Common myeloid progenitor, CD34-positive (primary cell): ENCODE measurements at regions not wholly inside any gene's neighbourhood (a gene's known extent, or its start where the extent isn't known, plus 50 kb on each side); places are given as distances from the start of the nearest gene placed in this dataset.
"Not testable (repeated sequence)": the region's sequence is repeated elsewhere in the genome, so short reads cannot be mapped to it uniquely, and the experiment has no call there.

ENCODE experiments used
- CTCF ChIA-PET: fragments of 350-600 bp; sonication (Branson Sonifier 250); formaldehyde crosslinking; loops from one replicate; lab custom pipeline; 2021; ENCODE audit warnings: antibody characterized with exemption; lab: Charles Lee
- POLR2A ChIA-PET: fragments of 350-600 bp; sonication (Branson Sonifier 250); formaldehyde crosslinking; loops from one replicate; lab custom pipeline; 2021; ENCODE audit warnings: antibody characterized with exemption; lab: Charles Lee
- DNase-seq, 3 donors: peaks; one replicate each; pipeline versions ENCODE4 v3.0.0 to v3.0.0-alpha.2; 2013
- H3K27ac ChIP-seq, 2 experiments: 1 replicate in 1 of 2; 2 replicates in 1 of 2; pipeline ENCODE4 v1.7.0; 2013; ENCODE audit warnings: inconsistent platforms in 2 of 2, low read length in 2 of 2, mild to moderate bottlenecking in 2 of 2, low read depth in 1 of 2, moderate library complexity in 1 of 2; ENCODE audit not compliant: severe bottlenecking in 2 of 2, insufficient read depth in 1 of 2, poor library complexity in 1 of 2
- H3K27me3 ChIP-seq, 5 experiments: replicated peaks in 2 of 5; 1 replicate in 3 of 5; 2 replicates in 2 of 5; pipeline versions ENCODE4 v1.6.1 to v1.7.0; 2013; ENCODE audit warnings: low read length in 4 of 5, mild to moderate bottlenecking in 2 of 5, moderate library complexity in 2 of 5, inconsistent platforms in 1 of 5; ENCODE audit not compliant: insufficient read depth in 5 of 5, control insufficient read depth in 4 of 5
- H3K36me3 ChIP-seq, 4 experiments: 1 replicate in 2 of 4; 2 replicates in 2 of 4; pipeline versions ENCODE4 v1.6.1 to v1.7.0; 2013; ENCODE audit warnings: low read length in 3 of 4, control low read depth in 1 of 4, mild to moderate bottlenecking in 1 of 4; ENCODE audit not compliant: control insufficient read depth in 4 of 4, insufficient read depth in 4 of 4
- H3K4me1 ChIP-seq, 4 experiments: 1 replicate in 3 of 4; 2 replicates in 1 of 4; pipeline versions ENCODE4 v1.6.1 to v1.7.1; 2013; ENCODE audit warnings: low read length in 3 of 4, mild to moderate bottlenecking in 3 of 4, control low read depth in 1 of 4, inconsistent platforms in 1 of 4, moderate library complexity in 1 of 4; ENCODE audit not compliant: control insufficient read depth in 4 of 4, insufficient read depth in 4 of 4; ENCODE audit errors: control extremely low read depth in 1 of 4
- H3K4me3 ChIP-seq, 7 experiments: 1 replicate in 4 of 7; 2 replicates in 3 of 7; pipeline versions ENCODE4 v1.5.1 to v1.7.0; 2013; ENCODE audit warnings: mild to moderate bottlenecking in 7 of 7, low read length in 6 of 7, moderate library complexity in 6 of 7, inconsistent platforms in 2 of 7, low read depth in 2 of 7, control low read depth in 1 of 7; ENCODE audit not compliant: insufficient read depth in 4 of 7, control insufficient read depth in 1 of 7; ENCODE audit errors: extremely low read depth in 1 of 7
- H3K9me3 ChIP-seq, 5 experiments: 1 replicate in 4 of 5; 2 replicates in 1 of 5; pipeline versions ENCODE4 v1.6.1 to v1.7.1; 2013; ENCODE audit warnings: low read length in 4 of 5, mild to moderate bottlenecking in 2 of 5, inconsistent platforms in 1 of 5, low read depth in 1 of 5, moderate library complexity in 1 of 5; ENCODE audit not compliant: control insufficient read depth in 4 of 5, insufficient read depth in 2 of 5; ENCODE audit errors: control extremely low read depth in 1 of 5
- WGBS: methylation state at CpG from one replicate; pipeline ENCODE4 v1.1.5; 2013; ENCODE audit not compliant: insufficient coverage; 5-methylcytosine and 5-hydroxymethylcytosine counted together

GRCh38 chr6:75031102-75031501 lies 174.8 kb downstream of the COL12A1 start:
- H3K9me3 ChIP-seq, H3K4me1 ChIP-seq, H3K27ac ChIP-seq, H3K36me3 ChIP-seq, CTCF ChIA-PET, POLR2A ChIA-PET, DNase-seq, H3K4me3 ChIP-seq, H3K27me3 ChIP-seq: not testable (repeated sequence)
- 90% methylated on average over 6 of the region's 6 CpGs for WGBS

GRCh38 chr6:75029333-75029732 lies 176.5 kb downstream of the COL12A1 start:
- Histone ChIP-seq H3K4me1 (no peaks in the 10 kb centered on the region), H3K27ac (no peak overlapping the region), H3K9me3 (no peaks in the 10 kb centered on the region), H3K36me3 (no peaks in the 10 kb centered on the region), H3K4me3 (no peak overlapping the region), H3K27me3 (no peaks in the 10 kb centered on the region)
- DNase-seq = no peak
- CTCF ChIA-PET = no interaction called here
- WGBS = no CpG with 5 or more reads among the region's 5 CpGs
- POLR2A ChIA-PET = no interaction called here

DNA sequence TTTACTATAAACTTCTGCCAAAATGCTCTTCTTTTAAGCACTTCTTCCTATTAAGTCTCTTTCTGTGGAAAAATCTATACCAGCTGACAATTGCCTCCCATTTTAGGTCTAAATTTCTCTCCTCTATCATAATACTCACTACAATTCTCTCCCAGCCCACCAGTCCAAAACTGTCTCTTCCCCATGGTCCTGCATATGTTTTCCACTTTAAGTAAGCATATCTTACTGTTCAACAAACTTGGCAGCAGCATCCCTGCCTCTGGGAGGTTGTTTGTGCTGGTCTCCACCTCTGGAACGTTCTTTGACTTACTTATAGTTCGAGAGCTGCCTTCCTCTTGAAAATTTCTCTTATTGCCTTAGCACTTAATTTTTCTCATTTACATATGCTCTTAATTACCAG lies 180.5 kb downstream of the COL12A1 start:
- Histone ChIP-seq H3K27me3 (no peaks in the 10 kb centered on the region), H3K27ac (no peak overlapping the region), H3K4me3 (no peak overlapping the region), H3K36me3 (no peaks in the 10 kb centered on the region), H3K9me3 (peaks cover 0 to 3% (median 0%) of the 10 kb centered on the region in 5 experiments), H3K4me1 (no peaks in the 10 kb centered on the region)
- DNase-seq = no peak
- ChIA-PET CTCF (no interaction called here), POLR2A (no interaction called here)
- WGBS = 94% methylated on average over 2 of the region's 2 CpGs

- DNase-seq = no peak
- no CpG with 5 or more reads among the region's 1 CpG for WGBS
- Histone ChIP-seq H3K9me3 (peaks cover 0 to 3% (median 0%) of the 10 kb centered on the region in 5 experiments), H3K36me3 (no peaks in the 10 kb centered on the region), H3K4me3 (no peak overlapping the region), H3K27ac (no peak overlapping the region), H3K27me3 (no peaks in the 10 kb centered on the region), H3K4me1 (no peaks in the 10 kb centered on the region)
- POLR2A ChIA-PET = no interaction called here
- CTCF ChIA-PET = no interaction called here
These were observed 181.0 kb downstream of the COL12A1 start for GRCh38 chr6:75024828-75025227.

GRCh38 chr6:75023634-75024033 lies 182.2 kb downstream of the COL12A1 start:
- H3K4me1 ChIP-seq = no peaks in the 10 kb centered on the region
- ChIA-PET CTCF (no interaction called here), POLR2A (no interaction called here)
- H3K27me3 ChIP-seq = no peaks in the 10 kb centered on the region
- DNase-seq = no peak
- H3K9me3 ChIP-seq = peaks cover 0 to 3% (median 0%) of the 10 kb centered on the region in 5 experiments
- H3K27ac ChIP-seq = no peak overlapping the region
- no peak overlapping the region for H3K4me3 ChIP-seq
- no peaks in the 10 kb centered on the region for H3K36me3 ChIP-seq

DNA sequence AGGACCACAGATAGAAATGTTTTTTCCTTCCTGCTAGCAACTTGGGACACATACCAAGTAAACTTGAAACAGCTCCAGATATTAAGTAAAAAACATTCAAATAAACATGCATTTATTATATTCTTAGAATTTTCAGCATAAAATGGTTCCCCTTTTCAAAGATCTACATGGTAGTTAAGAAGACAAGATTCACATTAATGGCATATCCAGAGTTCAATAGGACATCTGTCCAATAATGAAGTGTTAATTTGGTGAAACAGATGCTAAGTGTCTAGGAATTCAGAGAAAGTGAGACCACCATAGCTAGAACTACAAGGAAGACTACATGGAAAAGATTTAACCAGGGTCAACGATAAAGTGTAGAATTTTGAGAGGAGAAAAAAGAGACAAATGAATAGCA lies 184.9 kb downstream of the COL12A1 start:
- Histone ChIP-seq H3K9me3 (peaks cover 0 to 3% (median 0%) of the 10 kb centered on the region in 5 experiments), H3K4me1 (no peaks in the 10 kb centered on the region), H3K36me3 (no peaks in the 10 kb centered on the region), H3K27ac (no peak overlapping the region), H3K27me3 (no peaks in the 10 kb centered on the region), H3K4me3 (no peak overlapping the region)
- POLR2A ChIA-PET = no interaction called here
- no peak for DNase-seq
- no CpG with 5 or more reads among the region's 1 CpG for WGBS
- CTCF ChIA-PET = no interaction called here

GRCh38 chr6:75020376-75020775 lies 185.5 kb downstream of the COL12A1 start:
- Histone ChIP-seq H3K27ac (no peak overlapping the region), H3K4me3 (no peak overlapping the region), H3K4me1 (no peaks in the 10 kb centered on the region), H3K36me3 (no peaks in the 10 kb centered on the region), H3K27me3 (no peaks in the 10 kb centered on the region), H3K9me3 (peaks cover 0 to 3% (median 0%) of the 10 kb centered on the region in 5 experiments)
- POLR2A ChIA-PET = no interaction called here
- 100% methylated on average over 1 of the region's 2 CpGs for whole genome bisulfite sequencing
- CTCF ChIA-PET = no interaction called here
- DNase-seq = no peak
